ENCODE measurements at regions not wholly inside any gene's neighbourhood (a gene's known extent, or its start where the extent isn't known, plus 50 kb on each side); places are given as distances from the start of the nearest gene placed in this dataset.

- TF ChIP-seq, protein P1, sequence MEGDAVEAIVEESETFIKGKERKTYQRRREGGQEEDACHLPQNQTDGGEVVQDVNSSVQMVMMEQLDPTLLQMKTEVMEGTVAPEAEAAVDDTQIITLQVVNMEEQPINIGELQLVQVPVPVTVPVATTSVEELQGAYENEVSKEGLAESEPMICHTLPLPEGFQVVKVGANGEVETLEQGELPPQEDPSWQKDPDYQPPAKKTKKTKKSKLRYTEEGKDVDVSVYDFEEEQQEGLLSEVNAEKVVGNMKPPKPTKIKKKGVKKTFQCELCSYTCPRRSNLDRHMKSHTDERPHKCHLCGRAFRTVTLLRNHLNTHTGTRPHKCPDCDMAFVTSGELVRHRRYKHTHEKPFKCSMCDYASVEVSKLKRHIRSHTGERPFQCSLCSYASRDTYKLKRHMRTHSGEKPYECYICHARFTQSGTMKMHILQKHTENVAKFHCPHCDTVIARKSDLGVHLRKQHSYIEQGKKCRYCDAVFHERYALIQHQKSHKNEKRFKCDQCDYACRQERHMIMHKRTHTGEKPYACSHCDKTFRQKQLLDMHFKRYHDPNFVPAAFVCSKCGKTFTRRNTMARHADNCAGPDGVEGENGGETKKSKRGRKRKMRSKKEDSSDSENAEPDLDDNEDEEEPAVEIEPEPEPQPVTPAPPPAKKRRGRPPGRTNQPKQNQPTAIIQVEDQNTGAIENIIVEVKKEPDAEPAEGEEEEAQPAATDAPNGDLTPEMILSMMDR (IDR thresholded peaks at IDR 0.05) = no peak
- no peak for TF ChIP-seq KDM5A (IDR thresholded peaks at IDR 0.05)
- TF ChIP-seq RARB (CRISPR knock-in tag; IDR thresholded peaks at IDR 0.05) = no peak
- no peak for TF ChIP-seq POLR2A (IDR thresholded peaks at IDR 0.05; ENCODE audit: low read length)
- no peak for TF ChIP-seq SMC3 (IDR thresholded peaks at IDR 0.05)
- TF ChIP-seq CHD2 (IDR thresholded peaks at IDR 0.05; ENCODE audit: low read length, partially characterized antibody) = no peak
- no peak for TF ChIP-seq HDAC2 (IDR thresholded peaks at IDR 0.05)
- no peak for TF ChIP-seq RAD21 (conservative IDR thresholded peaks at IDR 0.05 in 1 of 2, IDR thresholded peaks at IDR 0.05 in 1 of 2)
- no peak for TF ChIP-seq MYC (IDR thresholded peaks at IDR 0.05; ENCODE audit: borderline replicate concordance, low read length)
- TF ChIP-seq, protein P2, sequence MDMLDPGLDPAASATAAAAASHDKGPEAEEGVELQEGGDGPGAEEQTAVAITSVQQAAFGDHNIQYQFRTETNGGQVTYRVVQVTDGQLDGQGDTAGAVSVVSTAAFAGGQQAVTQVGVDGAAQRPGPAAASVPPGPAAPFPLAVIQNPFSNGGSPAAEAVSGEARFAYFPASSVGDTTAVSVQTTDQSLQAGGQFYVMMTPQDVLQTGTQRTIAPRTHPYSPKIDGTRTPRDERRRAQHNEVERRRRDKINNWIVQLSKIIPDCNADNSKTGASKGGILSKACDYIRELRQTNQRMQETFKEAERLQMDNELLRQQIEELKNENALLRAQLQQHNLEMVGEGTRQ (IDR thresholded peaks at IDR 0.05) = no peak
These were observed 472.0 kb downstream of the ZPLD1 start for GRCh38 chr3:102906818-102907217.

All from A549 (cell line).